ENCODE measurements at regions not wholly inside any gene's neighbourhood (a gene's known extent, or its start where the extent isn't known, plus 50 kb on each side); places are given as distances from the start of the nearest gene placed in this dataset.

DNA sequence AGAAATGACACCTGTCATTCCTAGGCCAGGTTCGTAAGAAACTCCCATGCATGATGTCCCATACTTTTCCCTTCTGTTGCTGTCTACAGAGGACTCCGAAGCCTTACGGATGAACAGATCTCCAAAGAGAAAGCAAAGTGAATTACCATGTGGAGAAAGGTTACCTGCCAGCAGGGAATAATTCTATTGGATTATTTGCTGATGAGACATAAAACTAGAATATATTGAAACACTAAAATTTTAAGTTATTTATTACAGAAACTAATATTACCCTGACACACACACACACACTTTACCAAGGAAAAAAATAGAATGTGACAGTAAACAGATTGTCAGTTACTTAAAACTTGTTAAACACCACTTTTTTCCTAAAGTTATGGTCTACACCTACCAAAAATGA, 452.7 kb upstream of the DAB2 start:
- DNase-seq: no peak

- no peak for DNase-seq
Measured at GRCh38 chr5:39876146-39876545, 451.4 kb upstream of the DAB2 start.

DNA sequence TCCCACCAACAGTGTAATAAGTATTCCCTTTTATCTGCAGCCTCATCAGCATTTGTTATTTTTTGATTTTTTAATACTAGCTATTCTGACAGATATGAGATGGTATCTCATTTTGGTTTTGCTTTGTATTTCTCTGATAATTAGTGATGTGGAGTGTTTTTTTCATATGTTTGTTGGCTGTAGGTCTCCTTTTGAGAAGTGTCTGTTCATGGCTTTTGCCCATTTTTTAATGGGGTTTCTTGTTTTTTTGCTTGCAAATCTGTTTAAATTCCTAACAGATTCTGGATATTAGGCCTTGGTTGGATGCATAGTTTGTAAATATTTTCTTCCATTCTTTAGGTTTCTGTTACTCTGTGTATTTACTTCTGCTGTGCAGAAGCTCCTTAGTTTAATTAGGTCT, 445.4 kb upstream of the DAB2 start:
- no peak for DNase-seq

DNA sequence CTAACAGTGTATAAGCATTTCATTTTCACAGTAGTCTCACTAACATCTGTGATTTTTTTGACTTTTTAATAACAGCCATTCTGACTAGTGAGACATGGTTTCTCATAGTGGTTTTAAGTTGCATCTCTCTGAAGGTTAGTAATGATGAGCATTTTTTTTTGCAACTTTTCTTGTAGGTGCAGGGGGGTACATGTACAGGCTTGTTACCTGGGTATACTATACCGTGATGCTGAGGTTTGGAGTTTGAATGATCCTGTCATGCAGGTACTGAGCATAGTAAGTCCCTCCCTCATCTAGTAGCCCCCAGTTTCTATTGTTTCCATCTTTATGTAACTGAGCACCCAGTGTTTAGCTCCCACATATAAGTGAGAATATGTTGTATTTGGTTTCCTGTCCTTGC, 444.6 kb upstream of the DAB2 start:
- DNase-seq: no peak

- DNase-seq: no peak
Measured at GRCh38 chr5:39867923-39868322, 443.1 kb upstream of the DAB2 start.

DNA sequence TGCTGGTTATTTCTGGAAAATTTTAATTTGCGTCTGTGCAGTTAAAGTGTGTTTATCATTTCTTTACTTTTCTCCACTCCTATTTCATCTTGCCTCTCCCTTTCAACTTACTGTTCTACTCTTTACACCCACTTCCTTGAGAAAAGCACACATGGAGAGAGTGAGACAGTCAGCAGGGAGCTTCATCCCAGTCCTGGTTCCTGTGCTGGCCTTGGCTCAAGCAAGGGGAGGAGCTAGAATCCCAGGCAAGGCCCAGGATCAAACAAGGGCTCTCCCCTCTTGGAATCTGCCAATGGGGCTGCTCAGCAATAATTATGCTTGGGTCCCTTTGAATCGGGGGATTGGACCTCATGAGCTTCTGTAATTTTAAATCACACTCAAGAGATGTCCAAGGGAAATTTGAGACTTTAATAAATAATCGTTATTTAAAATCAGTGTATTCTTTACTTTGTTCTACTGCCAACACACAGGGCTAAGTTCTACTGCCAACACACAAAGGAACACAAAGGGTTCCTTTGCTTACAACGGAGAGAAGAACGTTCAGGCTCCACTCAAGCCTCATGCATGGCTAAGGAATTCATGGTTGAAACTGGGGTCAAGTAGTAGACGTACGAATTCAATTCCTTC, 439.3 kb upstream of the DAB2 start:
- DNase-seq: no peak

- no peak for DNase-seq
Measured at GRCh38 chr5:39857041-39857440, 432.3 kb upstream of the DAB2 start.

GRCh38 chr5:39854771-39855410, 430.1 kb upstream of the DAB2 start:
- no peak for DNase-seq

DNA sequence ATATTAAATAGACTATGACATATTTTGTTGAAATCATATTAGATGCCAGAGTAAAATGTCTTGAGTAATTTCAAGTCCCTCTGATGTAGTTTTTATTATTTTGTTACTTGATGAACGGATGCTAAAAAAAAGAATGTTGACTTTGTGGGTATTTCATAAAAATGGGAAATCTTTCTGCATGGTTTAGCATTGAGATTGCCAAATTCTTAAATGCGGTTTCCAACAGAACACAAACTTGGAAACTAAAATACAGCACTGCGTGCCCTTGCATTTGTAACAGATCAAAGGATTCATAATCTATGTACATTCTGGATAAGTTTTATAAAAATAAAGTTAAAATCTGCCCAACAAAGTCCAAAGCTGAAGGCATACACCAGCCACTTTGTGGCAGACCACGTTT, 425.5 kb upstream of the DAB2 start:
- no peak for DNase-seq

DNA sequence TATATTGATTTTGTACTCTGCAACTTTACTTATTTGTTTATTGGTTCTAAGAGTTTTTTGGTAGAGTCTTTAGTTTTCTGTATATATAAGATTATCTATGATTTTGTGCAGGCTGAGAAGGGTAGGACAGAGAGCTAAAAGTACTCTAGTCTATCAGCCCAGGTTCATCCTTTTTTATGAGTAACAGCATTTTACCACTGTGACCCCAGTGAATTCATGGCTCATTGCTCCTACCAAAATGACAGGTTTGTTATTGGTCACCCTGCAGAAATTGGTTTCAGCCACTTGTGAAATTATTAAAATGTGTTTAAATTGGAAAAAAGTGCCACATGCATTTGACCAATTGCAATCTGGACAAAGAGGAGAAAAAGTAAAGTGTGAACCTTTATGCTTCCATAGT, 421.4 kb upstream of the DAB2 start:
- no peak for DNase-seq

DNA sequence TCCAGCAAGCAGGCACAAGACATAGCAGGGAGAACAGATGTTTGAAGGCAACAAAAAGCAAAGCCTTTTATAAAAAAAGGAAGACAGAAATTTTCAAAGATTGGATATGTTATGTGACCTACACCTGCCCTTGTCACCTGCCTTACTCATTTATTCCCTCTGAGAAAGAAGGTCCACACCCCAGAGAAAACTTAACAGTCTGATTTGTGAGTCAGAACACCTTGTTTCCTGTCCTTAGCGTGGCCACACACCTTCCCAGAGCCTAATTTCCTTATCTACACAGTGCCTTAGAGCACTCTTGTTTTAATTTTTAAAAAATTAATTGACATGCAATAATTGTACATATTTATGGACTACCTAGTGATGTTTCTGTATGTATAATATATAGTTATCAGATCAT, 419.0 kb upstream of the DAB2 start:
- DNase-seq: no peak

DNA sequence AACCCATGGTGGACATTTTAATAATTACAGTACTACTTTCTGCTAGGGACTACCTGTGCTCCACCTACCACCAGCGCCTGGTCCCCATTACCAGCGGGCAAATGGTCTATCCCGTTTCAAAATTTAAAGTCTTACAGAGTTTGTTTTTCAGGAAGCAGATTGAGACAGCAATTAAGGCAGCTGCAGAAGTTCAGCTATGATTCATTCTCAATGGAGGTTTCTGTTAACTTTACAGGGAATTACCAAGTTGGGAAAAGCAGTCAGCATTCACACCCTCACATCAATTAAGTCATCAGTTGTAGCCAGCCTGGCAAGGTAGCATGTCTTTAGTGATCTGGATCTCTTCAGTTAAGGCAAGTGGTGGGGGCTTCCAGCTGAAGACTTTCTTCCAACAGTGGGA, 410.6 kb upstream of the DAB2 start:
- DNase-seq: no peak

- DNase-seq: no peak
Measured at GRCh38 chr5:39829441-39829840, 404.7 kb upstream of the DAB2 start.

DNA sequence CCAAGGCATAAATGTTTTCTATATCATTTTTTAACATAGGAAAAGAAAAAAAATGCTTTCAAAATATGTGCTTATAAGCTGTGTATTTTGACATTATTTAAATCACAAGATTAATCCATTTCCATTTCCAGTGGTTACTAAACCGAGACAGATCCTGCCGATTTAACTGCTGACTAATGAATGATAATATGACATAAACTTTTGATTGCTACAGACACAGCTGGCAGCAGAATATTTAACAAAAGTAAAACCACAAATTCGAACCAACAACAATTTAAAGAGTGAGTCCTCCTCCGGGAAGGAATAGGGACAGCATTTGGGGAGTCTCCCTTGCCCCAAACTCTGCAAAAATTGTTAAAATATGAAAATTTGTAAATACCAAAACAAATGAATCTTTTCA, 401.3 kb upstream of the DAB2 start:
- DNase-seq: no peak

- no peak for DNase-seq
Measured at GRCh38 chr5:39825301-39825700, 400.5 kb upstream of the DAB2 start.

GRCh38 chr5:39822020-39822419, 397.2 kb upstream of the DAB2 start:
- no peak for DNase-seq

- DNase-seq: no peak
Measured at GRCh38 chr5:39816866-39817265, 392.1 kb upstream of the DAB2 start.

- no peak for DNase-seq
Measured at GRCh38 chr5:39816156-39816845, 391.5 kb upstream of the DAB2 start.

GRCh38 chr5:39815711-39816110, 390.9 kb upstream of the DAB2 start:
- no peak for DNase-seq

GRCh38 chr5:39811381-39811780, 386.6 kb upstream of the DAB2 start:
- DNase-seq: no peak

DNA sequence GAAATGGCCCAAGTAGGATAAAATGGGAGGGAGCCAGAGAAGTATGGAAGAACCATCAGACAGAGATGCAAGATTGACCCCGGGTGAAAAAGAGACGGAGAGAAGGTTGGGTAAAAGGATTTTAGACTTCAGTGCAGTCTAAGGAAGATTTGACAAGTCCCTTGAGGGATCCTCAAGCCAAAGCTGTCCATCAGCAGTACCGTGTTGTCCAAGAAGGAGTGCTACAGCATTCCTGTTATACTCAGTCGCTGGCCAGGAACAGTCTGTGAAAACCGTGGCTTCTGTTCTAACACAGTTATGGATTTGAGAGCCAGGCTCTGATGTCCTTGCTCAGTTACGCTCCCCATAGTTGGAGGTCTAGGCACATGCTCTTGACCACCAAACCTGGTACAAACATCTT, 383.9 kb upstream of the DAB2 start:
- DNase-seq: no peak

GRCh38 chr5:39801306-39801705, 376.5 kb upstream of the DAB2 start:
- no peak for DNase-seq

- no peak for DNase-seq
Measured at GRCh38 chr5:39800042-39800601, 375.3 kb upstream of the DAB2 start.

DNA sequence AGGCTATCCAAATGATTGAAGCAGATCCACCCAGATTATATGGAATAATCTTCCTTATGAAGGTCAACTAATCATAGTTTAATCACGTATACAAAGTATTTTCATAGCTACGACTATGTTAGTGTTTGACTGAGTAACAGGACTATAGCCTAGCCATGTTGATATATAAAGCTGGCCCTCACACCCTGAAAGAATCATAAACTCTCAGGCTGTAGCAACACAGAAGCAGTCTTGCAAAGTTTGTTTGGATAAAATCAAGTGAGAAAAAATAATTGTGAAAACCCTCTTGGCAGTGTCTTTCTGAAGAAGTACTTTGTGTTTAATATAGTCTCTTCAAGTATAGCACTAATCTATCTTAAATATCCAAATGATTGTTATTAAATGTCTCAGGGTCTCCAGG, 374.5 kb upstream of the DAB2 start:
- no peak for DNase-seq
